ENCODE measurements at regions not wholly inside any gene's neighbourhood (a gene's known extent, or its start where the extent isn't known, plus 50 kb on each side); places are given as distances from the start of the nearest gene placed in this dataset.

GRCh38 chr3:76383781-76384180, 598.4 kb upstream of the ZNF717 start:
- Histone ChIP-seq H3K4me3 (no peak overlapping the region), H3K4me1 (replicated peaks in 1 of 2; ENCODE audit: control insufficient read depth in 2 of 2, insufficient read depth in 2 of 2, low read length in 2 of 2) (no peaks in the 10 kb centered on the region), H3K79me2 (ENCODE audit: control insufficient read depth, insufficient read depth, low read length) (no peaks in the 10 kb centered on the region), H3K4me2 (ENCODE audit: insufficient read depth, low read length) (no peak overlapping the region), H3K9me3 (replicated peaks; ENCODE audit: control insufficient read depth, insufficient read depth, low read depth, low read length) (no peaks in the 10 kb centered on the region), H2AFZ (ENCODE audit: low read depth, low read length) (no peak overlapping the region), H4K20me1 (replicated peaks; ENCODE audit: control insufficient read depth, insufficient read depth, low read length) (no peaks in the 10 kb centered on the region), H3K27me3 (ENCODE audit: control insufficient read depth in 2 of 2, insufficient read depth in 2 of 2, low read length in 2 of 2) (no peaks in the 10 kb centered on the region), H3K27ac (ENCODE audit: extremely low read depth, low read depth, low read length) (no peak overlapping the region), H3K9ac (ENCODE audit: insufficient read depth in 1 of 2, low read depth in 2 of 2, low read length in 2 of 2) (no peak overlapping the region), H3K36me3 (ENCODE audit: control insufficient read depth, insufficient read depth, low read length) (no peaks in the 10 kb centered on the region), H3K9me1 (ENCODE audit: control insufficient read depth, insufficient read depth, low read length) (no peaks in the 10 kb centered on the region)
- WGBS (ENCODE audit: insufficient coverage, low coverage, missing lambda C conversion rate), result 0% methylated on average over 4 of the region's 6 CpGs
- no peak for DNase-seq (ENCODE audit: extremely low read depth in 1 of 4, low spot score in 3 of 4)
- in situ Hi-C loops (cut with MboI), result no loop called here
- POLR2A ChIA-PET, result no interaction called here
- intact Hi-C loops (cut with micrococcal nuclease), result no loop called here
- TF ChIP-seq TCF7L2 (IDR thresholded peaks at IDR 0.05; ENCODE audit: low read depth, low read length), result no peak
- no peak for TF ChIP-seq FOSL1 (tag; conservative IDR thresholded peaks at IDR 0.05)
- TF ChIP-seq, protein P1, sequence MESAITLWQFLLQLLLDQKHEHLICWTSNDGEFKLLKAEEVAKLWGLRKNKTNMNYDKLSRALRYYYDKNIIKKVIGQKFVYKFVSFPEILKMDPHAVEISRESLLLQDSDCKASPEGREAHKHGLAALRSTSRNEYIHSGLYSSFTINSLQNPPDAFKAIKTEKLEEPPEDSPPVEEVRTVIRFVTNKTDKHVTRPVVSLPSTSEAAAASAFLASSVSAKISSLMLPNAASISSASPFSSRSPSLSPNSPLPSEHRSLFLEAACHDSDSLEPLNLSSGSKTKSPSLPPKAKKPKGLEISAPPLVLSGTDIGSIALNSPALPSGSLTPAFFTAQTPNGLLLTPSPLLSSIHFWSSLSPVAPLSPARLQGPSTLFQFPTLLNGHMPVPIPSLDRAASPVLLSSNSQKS (CRISPR knock-in tag; IDR thresholded peaks at IDR 0.05), result no peak
- CTCF ChIA-PET (ENCODE audit: low intra/inter-chr PET ratio), result no interaction called here
- no peak for FAIRE-seq
- BruUV-seq (replicated peaks), result no TSS peak
- no peak for ATAC-seq

GRCh38 chr3:76387000-76387399, 601.7 kb upstream of the ZNF717 start:
- ChIA-PET CTCF (ENCODE audit: low intra/inter-chr PET ratio) (no interaction called here), POLR2A (no interaction called here)
- H3K4me3 ChIP-seq, result no peak overlapping the region
- 0% methylated on average over 2 of the region's 2 CpGs for WGBS (ENCODE audit: insufficient coverage, low coverage, missing lambda C conversion rate)
- H3K9ac ChIP-seq (ENCODE audit: insufficient read depth in 1 of 2, low read depth in 2 of 2, low read length in 2 of 2), result no peak overlapping the region
- no peaks in the 10 kb centered on the region for H3K4me1 ChIP-seq (replicated peaks in 1 of 2; ENCODE audit: control insufficient read depth in 2 of 2, insufficient read depth in 2 of 2, low read length in 2 of 2)
- ATAC-seq (no peak), FAIRE-seq (no peak), DNase-seq (ENCODE audit: extremely low read depth in 1 of 4, low spot score in 3 of 4) (no peak)
- no peaks in the 10 kb centered on the region for H3K36me3 ChIP-seq (ENCODE audit: control insufficient read depth, insufficient read depth, low read length)
- H3K27ac ChIP-seq (ENCODE audit: extremely low read depth, low read depth, low read length), result no peak overlapping the region
- no peak overlapping the region for H2AFZ ChIP-seq (ENCODE audit: low read depth, low read length)
- in situ Hi-C loops (cut with MboI), result no loop called here
- intact Hi-C loops (cut with micrococcal nuclease), result no loop called here
- no peaks in the 10 kb centered on the region for H3K79me2 ChIP-seq (ENCODE audit: control insufficient read depth, insufficient read depth, low read length)
- H3K9me3 ChIP-seq (replicated peaks; ENCODE audit: control insufficient read depth, insufficient read depth, low read depth, low read length), result no peaks in the 10 kb centered on the region
- no peaks in the 10 kb centered on the region for H4K20me1 ChIP-seq (replicated peaks; ENCODE audit: control insufficient read depth, insufficient read depth, low read length)
- no peak overlapping the region for H3K4me2 ChIP-seq (ENCODE audit: insufficient read depth, low read length)
- H3K9me1 ChIP-seq (ENCODE audit: control insufficient read depth, insufficient read depth, low read length), result no peaks in the 10 kb centered on the region
- BruUV-seq (replicated peaks), result no TSS peak
- no peaks in the 10 kb centered on the region for H3K27me3 ChIP-seq (ENCODE audit: control insufficient read depth in 2 of 2, insufficient read depth in 2 of 2, low read length in 2 of 2)
- TF ChIP-seq, protein P2, sequence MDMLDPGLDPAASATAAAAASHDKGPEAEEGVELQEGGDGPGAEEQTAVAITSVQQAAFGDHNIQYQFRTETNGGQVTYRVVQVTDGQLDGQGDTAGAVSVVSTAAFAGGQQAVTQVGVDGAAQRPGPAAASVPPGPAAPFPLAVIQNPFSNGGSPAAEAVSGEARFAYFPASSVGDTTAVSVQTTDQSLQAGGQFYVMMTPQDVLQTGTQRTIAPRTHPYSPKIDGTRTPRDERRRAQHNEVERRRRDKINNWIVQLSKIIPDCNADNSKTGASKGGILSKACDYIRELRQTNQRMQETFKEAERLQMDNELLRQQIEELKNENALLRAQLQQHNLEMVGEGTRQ (CRISPR knock-in tag; IDR thresholded peaks at IDR 0.05), result no peak
- no peak for TF ChIP-seq MTF1 (CRISPR knock-in tag; IDR thresholded peaks at IDR 0.05; ENCODE audit: borderline replicate concordance)
- TF ChIP-seq SMC3 (conservative IDR thresholded peaks at IDR 0.05; ENCODE audit: insufficient read depth, low read depth, low read length), result no peak
- no peak for TF ChIP-seq ZFP1 (CRISPR knock-in tag; IDR thresholded peaks at IDR 0.05)
- TF ChIP-seq ZFP30 (CRISPR knock-in tag; IDR thresholded peaks at IDR 0.05; ENCODE audit: borderline replicate concordance), result no peak
- TF ChIP-seq ZNF239 (CRISPR knock-in tag; IDR thresholded peaks at IDR 0.05), result no peak

Measured in K562 (cell line).